ENCODE measurements at regions not wholly inside any gene's neighbourhood (a gene's known extent, or its start where the extent isn't known, plus 50 kb on each side); places are given as distances from the start of the nearest gene placed in this dataset.

DNA sequence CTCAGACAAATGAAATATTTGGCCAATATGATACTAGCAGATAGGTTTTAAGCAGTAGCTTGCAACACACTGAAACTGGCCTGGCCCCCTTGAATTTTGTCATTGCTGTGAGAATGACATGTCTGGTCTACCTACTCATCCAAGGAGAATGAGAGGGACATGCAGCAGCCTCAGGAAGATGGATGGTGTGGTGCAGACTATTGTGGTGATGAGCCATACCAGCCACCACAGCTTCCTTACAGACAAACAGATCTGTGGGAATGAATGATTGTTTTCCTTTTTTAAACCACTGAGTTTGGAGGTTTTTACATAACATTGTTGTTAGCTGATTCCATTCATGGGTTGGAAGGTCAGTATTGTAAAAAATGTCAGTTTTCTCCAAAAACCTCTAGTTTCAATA is 133.7 kb upstream of the POU1F1 start:
- TF ChIP-seq, protein P1, sequence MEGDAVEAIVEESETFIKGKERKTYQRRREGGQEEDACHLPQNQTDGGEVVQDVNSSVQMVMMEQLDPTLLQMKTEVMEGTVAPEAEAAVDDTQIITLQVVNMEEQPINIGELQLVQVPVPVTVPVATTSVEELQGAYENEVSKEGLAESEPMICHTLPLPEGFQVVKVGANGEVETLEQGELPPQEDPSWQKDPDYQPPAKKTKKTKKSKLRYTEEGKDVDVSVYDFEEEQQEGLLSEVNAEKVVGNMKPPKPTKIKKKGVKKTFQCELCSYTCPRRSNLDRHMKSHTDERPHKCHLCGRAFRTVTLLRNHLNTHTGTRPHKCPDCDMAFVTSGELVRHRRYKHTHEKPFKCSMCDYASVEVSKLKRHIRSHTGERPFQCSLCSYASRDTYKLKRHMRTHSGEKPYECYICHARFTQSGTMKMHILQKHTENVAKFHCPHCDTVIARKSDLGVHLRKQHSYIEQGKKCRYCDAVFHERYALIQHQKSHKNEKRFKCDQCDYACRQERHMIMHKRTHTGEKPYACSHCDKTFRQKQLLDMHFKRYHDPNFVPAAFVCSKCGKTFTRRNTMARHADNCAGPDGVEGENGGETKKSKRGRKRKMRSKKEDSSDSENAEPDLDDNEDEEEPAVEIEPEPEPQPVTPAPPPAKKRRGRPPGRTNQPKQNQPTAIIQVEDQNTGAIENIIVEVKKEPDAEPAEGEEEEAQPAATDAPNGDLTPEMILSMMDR (IDR thresholded peaks at IDR 0.05; ENCODE audit: low read length) = no peak
- no peak for TF ChIP-seq EZH2 (optimal IDR thresholded peaks at IDR 0.05; ENCODE audit: low read depth, low read length)
